Cerebellar cortex (tissue), 1 donor: ENCODE measurements at regions not wholly inside any gene's neighbourhood (a gene's known extent, or its start where the extent isn't known, plus 50 kb on each side); places are given as distances from the start of the nearest gene placed in this dataset.

ENCODE experiments used
- DNase-seq: peaks from one replicate; pipeline ENCODE4 v3.0.0-alpha.2; 2015; ENCODE audit warnings: low spot score

DNA sequence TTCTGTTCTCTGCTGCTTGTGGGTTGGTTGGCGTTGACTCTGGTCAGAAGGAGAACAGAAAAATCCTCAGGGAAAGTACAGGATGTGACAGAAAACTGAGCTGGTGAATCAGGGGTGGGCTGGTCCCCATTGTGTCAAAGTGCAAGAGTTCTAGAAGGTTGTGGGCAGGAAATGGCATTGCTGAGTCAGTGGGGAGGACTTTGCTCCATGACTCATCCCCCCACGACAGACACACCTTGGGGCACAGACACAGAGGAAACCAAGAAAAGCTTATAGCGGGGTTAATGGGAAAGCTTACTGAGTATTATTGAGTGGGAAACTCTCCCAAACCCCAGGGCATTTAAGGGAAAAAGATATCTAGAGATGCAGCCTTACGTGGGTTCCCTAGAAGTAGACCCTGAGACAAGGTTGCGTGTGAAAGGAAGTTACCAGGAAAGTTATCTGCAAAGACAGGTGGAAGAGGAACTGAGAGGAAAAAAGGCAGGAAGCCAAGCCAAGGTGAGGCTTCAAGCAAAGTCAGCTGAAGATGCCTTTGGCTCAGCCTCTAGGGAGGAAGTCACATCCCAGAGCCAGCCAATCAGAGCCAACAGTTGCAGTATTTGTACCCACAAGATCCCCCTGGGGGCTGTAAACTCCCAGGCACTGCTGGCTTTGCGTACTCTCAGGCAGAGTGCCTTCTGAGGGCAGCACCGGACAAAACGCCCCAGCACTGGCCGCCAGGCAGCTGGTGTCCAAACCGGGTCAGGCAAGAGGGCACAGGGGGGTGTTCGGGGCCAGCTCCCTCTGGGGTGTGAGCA lies 86.4 kb downstream of the FOXL1 start:
- DNase-seq: no peak

DNA sequence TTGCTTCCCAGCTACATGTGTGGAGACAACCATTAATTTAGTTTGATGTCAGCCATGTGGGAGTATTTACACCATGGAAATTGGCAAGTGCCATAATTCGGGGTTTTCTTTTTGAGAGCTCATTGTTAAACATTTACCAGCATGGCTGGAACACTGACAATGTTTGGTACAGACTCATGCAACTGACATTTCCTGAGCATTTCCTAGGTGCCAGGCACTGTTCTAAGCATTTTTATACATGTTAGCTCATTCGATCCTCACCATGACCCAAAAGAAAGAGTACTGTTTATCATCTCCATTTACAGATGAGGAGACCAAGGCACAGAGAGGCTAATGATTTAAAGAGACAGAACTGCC lies 86.9 kb downstream of the FOXL1 start:
- DNase-seq: no peak

DNA sequence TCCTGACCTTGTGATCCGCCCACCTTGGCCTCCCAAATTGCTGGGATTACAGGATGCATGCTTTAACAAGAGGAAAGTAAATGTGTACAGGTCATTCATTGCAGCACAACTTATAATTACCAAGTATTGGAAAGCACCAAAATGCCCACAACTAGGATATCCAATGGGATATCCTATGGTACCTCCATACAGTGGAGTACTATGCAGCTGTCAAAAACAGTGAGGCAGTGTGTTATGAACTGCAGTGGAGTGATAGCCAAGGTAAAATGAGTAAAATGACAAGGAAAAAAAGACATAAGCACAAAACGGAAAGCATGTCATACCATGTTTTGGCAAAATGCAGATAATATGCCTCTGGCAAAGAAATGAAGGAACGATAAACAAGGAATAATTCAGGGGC lies 87.6 kb downstream of the FOXL1 start:
- DNase-seq: no peak

DNA sequence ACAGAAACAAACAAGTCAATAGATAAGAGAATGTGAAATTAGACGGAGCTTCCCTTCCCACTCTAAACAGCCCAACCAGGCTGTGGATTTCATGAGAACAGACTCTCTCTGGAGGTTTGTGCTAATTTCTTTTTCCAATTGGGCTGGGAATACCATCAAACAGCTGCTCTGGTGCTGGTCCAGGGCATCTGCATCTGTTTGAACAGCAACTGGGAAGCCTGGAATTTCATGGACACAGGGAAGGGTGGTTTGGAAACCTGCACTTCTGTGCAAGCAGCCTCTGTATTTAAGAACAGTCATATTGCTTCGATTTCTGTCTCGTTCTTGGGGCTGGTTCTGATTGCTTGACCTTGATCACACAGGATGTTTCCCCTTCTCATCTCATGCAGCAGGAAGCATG lies 88.7 kb downstream of the FOXL1 start:
- DNase-seq: no peak

DNA sequence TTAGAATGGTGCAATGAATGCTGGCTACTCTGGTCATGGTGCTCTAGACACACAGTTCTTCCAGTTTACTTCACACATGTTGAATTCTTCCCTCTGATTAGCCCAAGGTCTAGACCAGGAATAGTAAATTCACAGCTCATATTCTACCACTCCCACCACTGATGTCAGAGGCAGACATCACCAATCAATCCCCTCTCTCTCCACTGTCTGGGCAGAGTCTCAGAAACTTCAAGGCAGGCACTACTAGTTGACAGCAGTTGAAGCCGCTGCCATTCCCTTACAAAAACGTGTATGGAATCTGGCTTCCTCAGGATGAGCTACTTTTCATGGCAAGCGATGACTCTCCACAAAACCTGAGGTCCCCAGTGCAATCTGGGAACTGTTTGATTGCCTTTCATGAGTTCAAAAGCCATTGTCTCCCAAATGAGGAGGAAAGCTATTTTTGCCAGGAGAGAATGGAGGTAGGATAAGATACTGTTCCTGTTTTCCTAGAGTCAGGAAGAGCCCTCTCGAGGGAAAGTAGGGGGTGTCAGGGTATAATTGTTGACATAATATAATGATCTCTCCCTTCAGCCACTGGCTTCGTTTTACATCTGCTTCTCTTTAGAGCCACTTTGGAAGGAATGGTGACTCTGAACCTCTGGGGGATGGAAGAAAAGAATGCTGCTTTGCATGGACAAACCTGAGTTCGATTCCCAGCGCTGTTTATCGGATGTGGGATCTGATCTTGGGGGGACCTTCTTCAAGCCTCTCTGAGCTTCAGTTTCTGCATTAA lies 90.0 kb downstream of the FOXL1 start:
- no peak for DNase-seq

DNA sequence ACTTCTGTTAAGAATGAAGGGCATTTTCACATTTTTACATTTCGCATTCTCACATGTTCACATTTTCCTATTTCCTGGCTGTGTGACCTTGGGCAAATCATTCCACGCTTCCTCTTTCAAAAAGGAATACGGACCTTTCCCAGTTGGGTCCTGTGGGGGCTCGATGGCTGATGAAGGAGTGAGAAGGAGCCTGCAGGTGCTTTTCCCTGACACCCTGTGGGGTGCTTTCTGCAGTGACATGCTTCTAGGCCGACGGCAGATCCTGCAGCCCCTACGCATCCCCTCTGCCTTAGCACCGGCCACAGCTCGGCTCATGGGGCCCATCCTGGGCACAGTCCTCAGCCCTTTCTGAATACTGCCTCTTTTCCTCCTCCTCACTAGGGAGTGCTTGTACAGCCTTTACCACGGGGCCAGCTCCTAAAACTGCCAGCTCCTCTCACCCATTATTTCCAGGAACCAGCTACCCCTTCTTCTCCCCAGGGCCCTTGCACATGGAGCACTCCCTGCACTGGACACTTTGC lies 91.0 kb downstream of the FOXL1 start:
- DNase-seq: no peak

DNA sequence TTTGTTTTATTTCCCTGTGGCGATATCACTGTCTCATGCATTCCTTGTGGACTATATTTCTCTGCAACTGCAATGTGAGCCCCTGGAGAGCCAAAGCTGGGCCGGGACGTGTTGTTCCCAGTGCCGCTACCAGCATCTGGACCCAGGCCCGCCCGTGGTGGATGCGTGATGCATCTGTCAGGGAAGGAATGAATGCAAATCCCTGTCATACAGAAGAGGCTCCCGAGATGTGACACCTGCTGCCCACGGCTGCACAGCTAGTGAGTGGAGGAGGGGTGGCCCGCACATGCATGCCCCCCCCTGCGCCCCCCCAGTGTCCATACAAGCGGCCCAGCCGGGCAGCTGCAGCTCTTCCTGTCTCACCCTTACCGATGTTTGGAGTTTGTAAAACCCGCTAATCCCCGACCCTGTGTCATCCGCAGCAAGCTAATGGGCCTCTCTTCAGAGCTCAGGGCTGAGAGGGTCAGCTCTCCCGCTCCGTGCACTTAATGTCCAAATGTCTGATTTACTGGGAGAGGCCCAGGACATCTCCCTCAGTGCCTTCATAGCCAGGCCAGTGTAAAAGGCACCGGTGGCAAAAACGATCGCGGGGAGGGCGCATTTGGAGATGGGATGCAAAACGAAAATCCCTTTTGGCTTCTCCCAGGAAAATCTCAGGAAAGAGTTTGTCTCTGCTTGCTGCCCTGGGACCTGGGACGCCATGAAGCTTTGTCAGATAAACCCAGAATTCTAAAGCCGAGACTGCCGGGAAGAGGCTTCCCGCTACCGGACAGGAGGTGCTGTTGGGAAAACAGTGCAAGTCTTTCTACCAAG lies 91.8 kb downstream of the FOXL1 start:
- DNase-seq: no peak

DNA sequence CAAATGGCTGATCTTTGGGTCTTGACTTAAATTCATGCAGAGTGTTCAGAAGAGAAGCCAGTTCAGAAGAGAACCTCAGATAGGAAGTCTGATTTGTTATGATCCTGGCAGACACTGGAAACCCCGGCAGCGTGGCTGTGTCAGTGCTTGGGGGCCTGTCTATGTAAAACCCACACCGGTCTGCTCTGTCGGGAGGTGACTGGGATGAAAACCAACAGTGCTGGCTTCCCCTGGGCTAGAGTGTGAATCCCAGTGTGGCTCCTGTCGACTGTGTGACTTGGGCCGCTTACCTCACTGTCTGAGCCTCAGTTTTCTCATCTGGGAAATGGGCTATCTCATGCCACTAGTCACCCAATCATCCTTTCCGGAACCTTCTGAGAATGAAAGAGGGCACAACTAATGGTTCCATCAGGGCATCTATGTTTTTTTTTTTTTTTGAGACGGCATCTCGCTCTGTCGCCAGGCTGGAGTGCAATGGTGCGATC lies 92.4 kb downstream of the FOXL1 start:
- no peak for DNase-seq

DNA sequence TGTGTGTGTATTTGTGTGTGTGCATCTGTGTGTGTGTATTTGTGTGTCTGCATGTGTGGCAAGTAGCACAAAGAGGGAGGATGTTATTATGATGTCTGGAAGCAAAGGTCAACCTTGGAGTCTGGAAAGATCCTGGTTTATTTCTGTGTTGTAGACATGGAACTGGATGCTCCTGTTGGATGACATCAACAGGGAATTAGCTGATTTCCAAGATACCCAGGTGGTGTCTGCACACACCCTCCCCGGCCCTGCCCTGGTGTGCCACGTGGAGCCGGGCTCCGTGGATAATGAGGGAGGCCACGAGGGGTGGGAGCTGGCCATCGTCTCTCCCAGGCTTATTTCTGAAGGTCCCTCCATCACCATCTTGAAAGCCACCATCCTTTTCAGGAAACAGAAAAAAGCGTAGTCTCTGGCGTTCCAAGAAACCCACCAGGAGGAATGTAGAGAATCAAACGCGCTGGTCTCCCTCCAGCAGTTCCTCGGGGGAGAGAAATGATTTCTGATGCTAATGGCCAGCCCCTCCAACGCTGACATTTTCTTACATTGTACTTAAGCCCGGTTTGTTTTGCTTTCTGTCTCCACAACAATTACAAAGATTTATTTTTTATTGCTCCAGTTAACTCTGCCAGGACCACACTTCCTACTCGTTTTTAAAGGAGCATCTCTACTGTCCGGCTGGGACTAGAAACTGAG lies 93.3 kb downstream of the FOXL1 start:
- no peak for DNase-seq

DNA sequence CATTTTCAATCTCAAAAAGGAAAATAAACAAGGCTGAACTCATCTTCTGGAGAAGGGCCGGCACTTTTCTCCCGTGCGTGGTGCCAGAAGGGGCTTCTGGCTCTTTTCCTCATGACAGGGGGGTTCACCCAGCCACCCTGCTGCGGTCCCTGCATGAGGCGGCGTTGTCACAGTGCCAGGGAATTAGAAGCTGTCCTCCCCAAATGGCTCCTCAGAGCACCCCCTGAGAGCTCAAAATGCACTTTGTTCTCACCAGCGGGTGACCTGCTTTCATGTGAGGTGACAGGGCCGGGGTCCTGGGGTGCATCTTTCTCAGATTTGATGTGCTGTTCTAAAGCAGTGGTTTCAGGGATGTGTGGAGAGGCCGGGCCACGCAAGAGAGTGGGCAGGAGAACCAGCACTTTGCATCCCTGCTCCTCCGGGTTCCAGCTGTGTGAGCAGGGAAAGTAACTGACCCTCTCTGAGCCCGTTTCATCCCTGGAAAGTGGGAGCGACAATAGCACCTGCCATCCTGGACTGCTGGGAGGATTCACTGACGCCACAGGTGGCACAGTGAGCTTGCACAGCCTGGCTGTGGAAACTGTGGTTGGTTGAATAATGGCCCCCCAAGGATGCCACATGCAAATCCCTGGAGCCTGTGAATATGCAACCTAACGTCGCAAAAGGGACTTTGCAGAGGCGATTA lies 94.0 kb downstream of the FOXL1 start:
- DNase-seq: no peak

DNA sequence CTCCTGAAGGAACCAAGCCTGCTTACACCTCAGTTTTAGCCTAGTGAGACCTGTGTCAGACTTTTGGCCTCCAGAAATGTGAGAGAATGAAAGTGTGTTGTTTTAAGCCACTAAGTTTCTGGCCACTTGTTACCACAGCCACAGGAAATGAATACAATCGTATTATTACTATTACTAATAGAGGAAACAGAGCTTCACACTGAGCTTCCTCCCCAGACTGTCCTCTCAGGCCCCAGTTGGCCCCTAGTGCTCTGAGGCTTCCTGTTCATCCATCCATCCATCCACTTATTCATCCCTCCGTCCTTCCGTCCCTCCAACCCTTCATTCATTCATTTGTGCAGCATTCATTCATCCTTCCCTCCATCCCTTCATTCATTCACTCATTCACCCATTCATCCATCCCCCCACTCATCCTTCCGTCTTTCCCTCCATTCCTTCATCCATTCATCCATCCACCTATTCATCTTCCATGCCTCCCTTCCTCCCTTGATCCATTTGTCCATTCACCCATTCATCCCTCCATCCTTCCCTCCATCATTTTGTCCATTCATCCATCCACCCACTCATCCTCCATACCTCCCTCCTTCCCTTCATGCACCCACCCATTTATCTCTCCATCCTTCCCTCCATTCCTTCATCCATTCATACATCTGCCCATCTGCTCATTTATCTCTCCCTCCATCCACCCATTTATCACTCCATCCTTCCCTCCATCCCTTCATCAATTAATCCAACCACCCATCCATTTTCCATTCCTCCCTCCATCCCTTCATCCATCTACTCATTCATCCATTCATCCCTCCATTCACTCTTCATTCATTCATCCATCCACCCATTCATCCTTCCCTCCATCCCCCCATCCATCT lies 95.0 kb downstream of the FOXL1 start:
- no peak for DNase-seq

DNA sequence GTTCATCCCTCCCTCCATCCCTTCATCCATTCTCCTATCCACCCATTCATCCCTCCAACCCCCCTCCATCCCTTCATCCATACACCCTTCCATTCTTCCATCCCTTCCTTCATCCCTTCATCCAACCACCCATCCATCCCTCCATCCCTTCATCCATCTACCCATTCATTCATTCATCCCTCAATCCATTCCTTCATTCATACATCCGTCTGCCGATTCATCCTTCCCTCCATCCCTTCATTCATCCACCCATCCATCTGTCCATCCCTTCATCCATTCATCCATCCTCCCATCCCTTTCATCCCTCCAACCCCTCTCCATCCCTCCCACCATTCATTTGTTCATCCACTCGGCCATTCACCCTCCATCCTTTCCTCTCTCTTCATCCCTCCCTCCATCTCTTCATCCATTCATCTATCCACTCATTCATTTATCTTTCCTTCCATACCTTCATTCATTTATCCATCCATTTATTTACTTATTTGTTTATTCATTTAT lies 95.7 kb downstream of the FOXL1 start:
- no peak for DNase-seq

DNA sequence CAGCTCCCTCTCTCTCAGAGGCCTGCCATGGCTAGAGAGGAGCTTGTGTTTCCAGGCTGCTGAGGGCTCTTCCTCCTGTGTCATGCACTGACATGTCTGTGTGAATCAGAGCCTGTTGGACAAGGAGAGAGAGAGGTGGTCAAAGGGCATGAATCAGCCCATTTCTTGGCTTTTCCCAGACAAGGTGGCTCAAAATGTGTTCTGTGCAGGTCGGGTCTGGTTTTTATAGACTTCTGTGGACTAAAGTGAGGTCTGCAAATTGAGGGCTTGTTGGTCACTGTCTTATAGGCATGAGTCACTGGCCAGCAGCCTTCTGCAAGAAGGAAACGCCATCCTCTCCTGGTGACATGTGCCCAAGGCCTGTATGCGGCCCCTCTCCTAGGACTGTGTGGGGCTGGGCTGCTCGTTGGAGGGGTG lies 97.9 kb downstream of the FOXL1 start:
- no peak for DNase-seq

DNA sequence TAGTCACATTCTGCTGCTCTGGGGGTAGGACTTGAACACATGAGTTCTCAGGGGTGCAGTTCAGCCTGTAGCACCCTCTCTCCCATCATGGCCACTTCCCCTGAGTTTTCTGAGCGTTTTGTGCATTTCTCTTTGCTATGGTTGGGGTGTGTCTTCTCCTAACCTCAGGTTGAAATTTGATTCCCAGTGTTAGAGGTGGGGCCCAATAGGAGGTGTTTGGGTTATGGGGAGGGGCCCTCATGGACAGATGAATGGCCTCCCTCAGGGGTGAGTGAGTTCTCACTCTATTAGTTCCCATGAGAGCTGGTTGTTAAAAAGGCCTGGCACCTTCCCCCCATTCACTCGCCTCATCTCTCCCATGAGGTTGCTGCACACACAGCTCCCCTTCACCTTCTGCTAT lies 101.1 kb downstream of the FOXL1 start:
- DNase-seq: no peak

DNA sequence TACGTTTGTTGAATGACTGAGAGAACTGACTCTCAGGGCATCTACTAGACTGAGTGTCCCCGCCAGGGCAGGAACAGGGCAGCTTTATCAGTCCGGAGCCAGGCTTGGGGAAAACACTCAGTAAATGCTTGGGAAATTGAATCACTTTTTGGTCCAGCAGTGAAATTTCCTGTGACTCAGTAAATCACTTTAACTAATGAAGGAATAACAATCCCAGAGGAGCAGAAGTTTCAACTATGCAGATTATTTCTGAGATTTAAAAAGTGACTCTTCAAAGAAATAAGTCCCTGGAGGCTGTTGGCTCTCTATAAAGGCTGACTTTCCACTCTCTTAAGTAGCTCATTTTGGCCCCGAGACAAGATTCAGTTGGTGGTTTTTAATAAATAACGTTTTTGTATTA lies 101.8 kb downstream of the FOXL1 start:
- DNase-seq: no peak

DNA sequence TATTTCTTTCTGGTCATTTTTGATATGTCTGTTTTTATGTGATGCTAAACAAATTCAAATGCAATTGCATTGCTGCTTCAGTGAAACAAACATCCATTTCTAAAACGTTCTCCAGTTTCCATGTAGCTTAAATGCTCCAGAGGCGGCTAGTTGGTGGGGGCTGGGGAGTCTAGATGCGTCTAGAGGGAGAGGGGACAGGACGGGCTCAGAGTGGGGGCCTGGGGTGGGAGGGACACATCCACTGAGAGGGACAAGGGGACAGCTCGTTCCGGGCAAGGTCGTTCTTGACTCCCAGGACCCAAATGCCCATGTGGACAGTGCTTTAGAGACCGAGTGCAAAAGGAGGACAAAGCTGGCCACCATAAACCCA lies 102.3 kb downstream of the FOXL1 start:
- no peak for DNase-seq

DNA sequence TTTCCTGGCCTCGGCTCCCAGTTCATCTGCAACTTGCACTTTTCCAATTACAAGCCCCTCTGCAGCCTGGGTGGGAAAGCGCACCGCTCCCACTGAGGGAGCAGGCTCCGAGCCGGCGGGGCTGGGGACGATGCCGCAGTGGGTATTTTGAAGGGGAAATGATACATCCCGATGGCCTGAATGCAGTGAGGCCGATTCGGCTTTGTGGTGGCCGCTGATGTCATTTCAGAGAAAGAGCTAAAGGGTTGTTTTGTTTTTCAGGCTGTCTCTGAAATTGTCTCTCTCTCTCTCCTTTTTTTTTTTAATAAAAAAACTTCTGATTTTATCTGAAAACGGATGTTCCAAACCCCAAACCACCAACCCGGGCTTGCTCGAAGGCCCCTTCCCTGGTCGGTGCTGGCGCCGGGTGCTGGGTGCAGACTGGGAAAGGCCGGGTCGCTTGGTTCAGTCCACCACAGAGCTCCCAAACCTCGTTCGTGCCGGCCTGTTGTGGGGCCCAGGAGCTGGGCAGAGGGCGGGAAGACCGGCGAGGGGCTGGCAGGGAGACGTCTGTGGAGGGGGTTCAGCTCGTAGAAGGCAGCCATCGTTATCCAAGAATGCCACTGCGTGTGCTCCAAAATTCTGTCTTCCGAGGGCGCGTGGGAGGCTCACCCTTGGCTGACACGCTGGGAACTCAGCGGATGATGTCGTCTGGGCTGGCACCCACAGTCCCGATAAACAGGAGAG lies 102.8 kb downstream of the FOXL1 start:
- DNase-seq: no peak

DNA sequence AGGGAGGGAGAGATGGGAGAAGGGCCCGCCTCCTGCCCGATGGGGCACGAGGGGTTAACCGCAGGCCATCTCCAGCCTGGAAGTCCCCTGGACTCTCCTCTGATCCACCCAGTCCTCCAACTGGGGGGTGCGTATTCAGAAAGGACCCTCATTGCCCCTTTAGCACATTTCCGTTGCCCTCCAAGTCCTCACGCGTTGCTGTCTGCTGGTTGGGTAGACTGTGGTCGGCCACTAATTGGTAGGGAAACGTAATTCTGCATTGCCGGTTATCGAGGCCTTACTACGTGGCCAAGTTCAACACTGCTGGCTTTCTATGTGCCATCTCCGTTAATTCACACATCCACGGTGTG lies 103.4 kb downstream of the FOXL1 start:
- DNase-seq: no peak

DNA sequence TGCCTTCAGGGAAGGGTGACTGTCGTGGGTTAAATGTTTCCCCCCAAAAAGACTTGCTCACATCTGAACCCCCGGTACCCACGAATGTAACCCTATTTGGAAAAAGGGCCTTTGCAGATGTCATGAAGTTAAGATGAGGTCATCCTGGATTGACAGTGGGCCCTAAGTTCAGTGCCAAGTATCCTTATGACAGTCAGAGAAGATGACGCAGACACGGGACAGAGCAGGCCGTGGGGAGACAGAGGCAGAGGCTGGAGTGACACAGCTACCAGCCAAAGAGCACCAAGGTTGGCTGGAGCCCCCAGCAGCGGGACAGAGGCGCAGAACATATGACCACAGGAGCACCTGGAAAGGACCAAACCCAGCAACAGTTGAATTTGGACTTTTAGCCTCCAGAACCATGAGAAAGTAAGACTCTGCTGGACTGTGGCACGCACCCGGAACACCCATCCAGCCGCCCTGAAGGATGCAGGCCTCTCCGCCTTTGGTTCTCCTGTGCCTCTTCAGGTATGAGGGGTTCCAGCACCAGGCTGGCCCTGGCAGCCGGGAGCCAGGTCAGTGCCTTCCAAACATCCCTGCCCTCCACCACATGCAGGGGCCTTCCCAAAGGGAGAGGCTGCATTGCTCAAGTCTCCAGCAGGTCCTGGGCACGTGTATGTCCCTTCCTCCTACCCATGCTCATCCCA lies 104.0 kb downstream of the FOXL1 start:
- DNase-seq: no peak
